GM23338 (cell line): ENCODE measurements at regions not wholly inside any gene's neighbourhood (a gene's known extent, or its start where the extent isn't known, plus 50 kb on each side); places are given as distances from the start of the nearest gene placed in this dataset.

Experiments used
- CREB1 ChIP-seq: fragments of 250-450 bp; sonication (Bioruptor Pico); IDR thresholded peaks from 2 replicates; pipeline ENCODE4 v1.5.0; 2020; ENCODE audit warnings: low read depth, mild to moderate bottlenecking, moderate library complexity
- EZH2 ChIP-seq: fragments of 200-600 bp; sonication (generic); IDR thresholded peaks from one replicate; pipeline ENCODE4 v1.8.0; 2017; ENCODE audit warnings: antibody characterized with exemption, mild to moderate bottlenecking, low read depth; ENCODE audit not compliant: unreplicated experiment
- EZH2phosphoT487 ChIP-seq: fragments of 200-600 bp; sonication (generic); IDR thresholded peaks from one replicate; pipeline ENCODE4 v1.8.1; 2018; ENCODE audit warnings: antibody characterized with exemption; ENCODE audit not compliant: unreplicated experiment
- JUNB ChIP-seq: IDR thresholded peaks from one replicate; pipeline ENCODE4 v1.6.1; 2016; ENCODE audit warnings: antibody characterized with exemption; ENCODE audit not compliant: unreplicated experiment
- NANOG ChIP-seq: IDR thresholded peaks from 2 replicates; pipeline ENCODE4 v1.6.1; 2016; ENCODE audit warnings: antibody characterized with exemption, borderline replicate concordance
- POLR2AphosphoS5 ChIP-seq: IDR thresholded peaks from 2 replicates; pipeline ENCODE4 v1.6.1; 2016; ENCODE audit warnings: antibody characterized with exemption, low read depth
- STAT1 ChIP-seq: IDR thresholded peaks from one replicate; pipeline ENCODE4 v1.6.1; 2016; ENCODE audit warnings: antibody characterized with exemption; ENCODE audit not compliant: unreplicated experiment
- ZNF114 ChIP-seq: fragments of 250-450 bp; sonication (Bioruptor Pico); IDR thresholded peaks from 2 replicates; pipeline ENCODE4 v1.5.0; 2020; ENCODE audit warnings: mild to moderate bottlenecking, moderate library complexity
- ZNF331 ChIP-seq: fragments of 250-450 bp; sonication (Bioruptor Pico); IDR thresholded peaks from 2 replicates; pipeline ENCODE4 v1.5.0; 2020; ENCODE audit warnings: low read depth, mild to moderate bottlenecking, moderate library complexity
- TF ChIP-seq, protein P1 (sequence below), 2 experiments: fragments of 200-600 bp in 1 of 2; sonication (generic) in 1 of 2; conservative IDR thresholded peaks; 2 replicates each; pipeline versions ENCODE4 v1.5.1 to v1.6.1; 2016 to 2017; ENCODE audit warnings: antibody characterized with exemption in 2 of 2, low read depth in 2 of 2, mild to moderate bottlenecking in 2 of 2, moderate library complexity in 1 of 2
- TF ChIP-seq, protein P2 (sequence below): IDR thresholded peaks from one replicate; pipeline ENCODE4 v1.6.1; 2018; ENCODE audit warnings: antibody characterized with exemption; ENCODE audit not compliant: unreplicated experiment
- TF ChIP-seq, protein P3 (sequence below): IDR thresholded peaks from 2 replicates; pipeline ENCODE4 v1.6.1; 2016; ENCODE audit warnings: antibody characterized with exemption
- TF ChIP-seq, protein P4 (sequence below): fragments of 250-450 bp; sonication (Bioruptor Pico); IDR thresholded peaks from 2 replicates; pipeline ENCODE4 v1.5.0; 2020; ENCODE audit warnings: mild to moderate bottlenecking, moderate library complexity

DNA sequence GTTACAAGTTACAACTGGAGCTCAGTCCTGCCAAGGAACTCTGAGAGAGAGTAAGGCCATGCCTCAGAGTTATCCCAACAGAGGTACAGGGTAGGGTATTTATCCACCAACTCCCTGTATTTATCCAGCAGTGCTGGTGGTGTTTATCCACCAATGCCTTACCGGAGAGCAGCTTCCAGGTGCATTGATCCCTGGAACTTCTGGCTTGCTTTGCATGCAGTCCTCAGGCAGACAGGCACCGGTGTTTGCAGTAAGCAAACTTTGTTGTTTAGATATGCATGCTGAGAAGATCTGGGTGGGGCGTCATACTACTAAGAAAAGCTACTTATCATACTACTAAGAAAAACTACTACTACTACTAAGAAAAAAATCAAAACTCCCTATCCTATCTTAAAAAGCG, 92.4 kb downstream of the CYP26A1 start:
- TF ChIP-seq, protein P1, sequence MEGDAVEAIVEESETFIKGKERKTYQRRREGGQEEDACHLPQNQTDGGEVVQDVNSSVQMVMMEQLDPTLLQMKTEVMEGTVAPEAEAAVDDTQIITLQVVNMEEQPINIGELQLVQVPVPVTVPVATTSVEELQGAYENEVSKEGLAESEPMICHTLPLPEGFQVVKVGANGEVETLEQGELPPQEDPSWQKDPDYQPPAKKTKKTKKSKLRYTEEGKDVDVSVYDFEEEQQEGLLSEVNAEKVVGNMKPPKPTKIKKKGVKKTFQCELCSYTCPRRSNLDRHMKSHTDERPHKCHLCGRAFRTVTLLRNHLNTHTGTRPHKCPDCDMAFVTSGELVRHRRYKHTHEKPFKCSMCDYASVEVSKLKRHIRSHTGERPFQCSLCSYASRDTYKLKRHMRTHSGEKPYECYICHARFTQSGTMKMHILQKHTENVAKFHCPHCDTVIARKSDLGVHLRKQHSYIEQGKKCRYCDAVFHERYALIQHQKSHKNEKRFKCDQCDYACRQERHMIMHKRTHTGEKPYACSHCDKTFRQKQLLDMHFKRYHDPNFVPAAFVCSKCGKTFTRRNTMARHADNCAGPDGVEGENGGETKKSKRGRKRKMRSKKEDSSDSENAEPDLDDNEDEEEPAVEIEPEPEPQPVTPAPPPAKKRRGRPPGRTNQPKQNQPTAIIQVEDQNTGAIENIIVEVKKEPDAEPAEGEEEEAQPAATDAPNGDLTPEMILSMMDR (conservative IDR thresholded peaks at IDR 0.05; ENCODE audit: low read depth in 2 of 2), result no peak
- no peak for TF ChIP-seq EZH2phosphoT487
- TF ChIP-seq NANOG, result no peak
- TF ChIP-seq EZH2, result no peak
- TF ChIP-seq, protein P2, sequence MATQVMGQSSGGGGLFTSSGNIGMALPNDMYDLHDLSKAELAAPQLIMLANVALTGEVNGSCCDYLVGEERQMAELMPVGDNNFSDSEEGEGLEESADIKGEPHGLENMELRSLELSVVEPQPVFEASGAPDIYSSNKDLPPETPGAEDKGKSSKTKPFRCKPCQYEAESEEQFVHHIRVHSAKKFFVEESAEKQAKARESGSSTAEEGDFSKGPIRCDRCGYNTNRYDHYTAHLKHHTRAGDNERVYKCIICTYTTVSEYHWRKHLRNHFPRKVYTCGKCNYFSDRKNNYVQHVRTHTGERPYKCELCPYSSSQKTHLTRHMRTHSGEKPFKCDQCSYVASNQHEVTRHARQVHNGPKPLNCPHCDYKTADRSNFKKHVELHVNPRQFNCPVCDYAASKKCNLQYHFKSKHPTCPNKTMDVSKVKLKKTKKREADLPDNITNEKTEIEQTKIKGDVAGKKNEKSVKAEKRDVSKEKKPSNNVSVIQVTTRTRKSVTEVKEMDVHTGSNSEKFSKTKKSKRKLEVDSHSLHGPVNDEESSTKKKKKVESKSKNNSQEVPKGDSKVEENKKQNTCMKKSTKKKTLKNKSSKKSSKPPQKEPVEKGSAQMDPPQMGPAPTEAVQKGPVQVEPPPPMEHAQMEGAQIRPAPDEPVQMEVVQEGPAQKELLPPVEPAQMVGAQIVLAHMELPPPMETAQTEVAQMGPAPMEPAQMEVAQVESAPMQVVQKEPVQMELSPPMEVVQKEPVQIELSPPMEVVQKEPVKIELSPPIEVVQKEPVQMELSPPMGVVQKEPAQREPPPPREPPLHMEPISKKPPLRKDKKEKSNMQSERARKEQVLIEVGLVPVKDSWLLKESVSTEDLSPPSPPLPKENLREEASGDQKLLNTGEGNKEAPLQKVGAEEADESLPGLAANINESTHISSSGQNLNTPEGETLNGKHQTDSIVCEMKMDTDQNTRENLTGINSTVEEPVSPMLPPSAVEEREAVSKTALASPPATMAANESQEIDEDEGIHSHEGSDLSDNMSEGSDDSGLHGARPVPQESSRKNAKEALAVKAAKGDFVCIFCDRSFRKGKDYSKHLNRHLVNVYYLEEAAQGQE, result no peak
- TF ChIP-seq, protein P3, sequence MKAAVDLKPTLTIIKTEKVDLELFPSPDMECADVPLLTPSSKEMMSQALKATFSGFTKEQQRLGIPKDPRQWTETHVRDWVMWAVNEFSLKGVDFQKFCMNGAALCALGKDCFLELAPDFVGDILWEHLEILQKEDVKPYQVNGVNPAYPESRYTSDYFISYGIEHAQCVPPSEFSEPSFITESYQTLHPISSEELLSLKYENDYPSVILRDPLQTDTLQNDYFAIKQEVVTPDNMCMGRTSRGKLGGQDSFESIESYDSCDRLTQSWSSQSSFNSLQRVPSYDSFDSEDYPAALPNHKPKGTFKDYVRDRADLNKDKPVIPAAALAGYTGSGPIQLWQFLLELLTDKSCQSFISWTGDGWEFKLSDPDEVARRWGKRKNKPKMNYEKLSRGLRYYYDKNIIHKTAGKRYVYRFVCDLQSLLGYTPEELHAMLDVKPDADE, result no peak
- TF ChIP-seq POLR2AphosphoS5, result no peak
- TF ChIP-seq ZNF114, result no peak
- no peak for TF ChIP-seq JUNB
- TF ChIP-seq, protein P4, sequence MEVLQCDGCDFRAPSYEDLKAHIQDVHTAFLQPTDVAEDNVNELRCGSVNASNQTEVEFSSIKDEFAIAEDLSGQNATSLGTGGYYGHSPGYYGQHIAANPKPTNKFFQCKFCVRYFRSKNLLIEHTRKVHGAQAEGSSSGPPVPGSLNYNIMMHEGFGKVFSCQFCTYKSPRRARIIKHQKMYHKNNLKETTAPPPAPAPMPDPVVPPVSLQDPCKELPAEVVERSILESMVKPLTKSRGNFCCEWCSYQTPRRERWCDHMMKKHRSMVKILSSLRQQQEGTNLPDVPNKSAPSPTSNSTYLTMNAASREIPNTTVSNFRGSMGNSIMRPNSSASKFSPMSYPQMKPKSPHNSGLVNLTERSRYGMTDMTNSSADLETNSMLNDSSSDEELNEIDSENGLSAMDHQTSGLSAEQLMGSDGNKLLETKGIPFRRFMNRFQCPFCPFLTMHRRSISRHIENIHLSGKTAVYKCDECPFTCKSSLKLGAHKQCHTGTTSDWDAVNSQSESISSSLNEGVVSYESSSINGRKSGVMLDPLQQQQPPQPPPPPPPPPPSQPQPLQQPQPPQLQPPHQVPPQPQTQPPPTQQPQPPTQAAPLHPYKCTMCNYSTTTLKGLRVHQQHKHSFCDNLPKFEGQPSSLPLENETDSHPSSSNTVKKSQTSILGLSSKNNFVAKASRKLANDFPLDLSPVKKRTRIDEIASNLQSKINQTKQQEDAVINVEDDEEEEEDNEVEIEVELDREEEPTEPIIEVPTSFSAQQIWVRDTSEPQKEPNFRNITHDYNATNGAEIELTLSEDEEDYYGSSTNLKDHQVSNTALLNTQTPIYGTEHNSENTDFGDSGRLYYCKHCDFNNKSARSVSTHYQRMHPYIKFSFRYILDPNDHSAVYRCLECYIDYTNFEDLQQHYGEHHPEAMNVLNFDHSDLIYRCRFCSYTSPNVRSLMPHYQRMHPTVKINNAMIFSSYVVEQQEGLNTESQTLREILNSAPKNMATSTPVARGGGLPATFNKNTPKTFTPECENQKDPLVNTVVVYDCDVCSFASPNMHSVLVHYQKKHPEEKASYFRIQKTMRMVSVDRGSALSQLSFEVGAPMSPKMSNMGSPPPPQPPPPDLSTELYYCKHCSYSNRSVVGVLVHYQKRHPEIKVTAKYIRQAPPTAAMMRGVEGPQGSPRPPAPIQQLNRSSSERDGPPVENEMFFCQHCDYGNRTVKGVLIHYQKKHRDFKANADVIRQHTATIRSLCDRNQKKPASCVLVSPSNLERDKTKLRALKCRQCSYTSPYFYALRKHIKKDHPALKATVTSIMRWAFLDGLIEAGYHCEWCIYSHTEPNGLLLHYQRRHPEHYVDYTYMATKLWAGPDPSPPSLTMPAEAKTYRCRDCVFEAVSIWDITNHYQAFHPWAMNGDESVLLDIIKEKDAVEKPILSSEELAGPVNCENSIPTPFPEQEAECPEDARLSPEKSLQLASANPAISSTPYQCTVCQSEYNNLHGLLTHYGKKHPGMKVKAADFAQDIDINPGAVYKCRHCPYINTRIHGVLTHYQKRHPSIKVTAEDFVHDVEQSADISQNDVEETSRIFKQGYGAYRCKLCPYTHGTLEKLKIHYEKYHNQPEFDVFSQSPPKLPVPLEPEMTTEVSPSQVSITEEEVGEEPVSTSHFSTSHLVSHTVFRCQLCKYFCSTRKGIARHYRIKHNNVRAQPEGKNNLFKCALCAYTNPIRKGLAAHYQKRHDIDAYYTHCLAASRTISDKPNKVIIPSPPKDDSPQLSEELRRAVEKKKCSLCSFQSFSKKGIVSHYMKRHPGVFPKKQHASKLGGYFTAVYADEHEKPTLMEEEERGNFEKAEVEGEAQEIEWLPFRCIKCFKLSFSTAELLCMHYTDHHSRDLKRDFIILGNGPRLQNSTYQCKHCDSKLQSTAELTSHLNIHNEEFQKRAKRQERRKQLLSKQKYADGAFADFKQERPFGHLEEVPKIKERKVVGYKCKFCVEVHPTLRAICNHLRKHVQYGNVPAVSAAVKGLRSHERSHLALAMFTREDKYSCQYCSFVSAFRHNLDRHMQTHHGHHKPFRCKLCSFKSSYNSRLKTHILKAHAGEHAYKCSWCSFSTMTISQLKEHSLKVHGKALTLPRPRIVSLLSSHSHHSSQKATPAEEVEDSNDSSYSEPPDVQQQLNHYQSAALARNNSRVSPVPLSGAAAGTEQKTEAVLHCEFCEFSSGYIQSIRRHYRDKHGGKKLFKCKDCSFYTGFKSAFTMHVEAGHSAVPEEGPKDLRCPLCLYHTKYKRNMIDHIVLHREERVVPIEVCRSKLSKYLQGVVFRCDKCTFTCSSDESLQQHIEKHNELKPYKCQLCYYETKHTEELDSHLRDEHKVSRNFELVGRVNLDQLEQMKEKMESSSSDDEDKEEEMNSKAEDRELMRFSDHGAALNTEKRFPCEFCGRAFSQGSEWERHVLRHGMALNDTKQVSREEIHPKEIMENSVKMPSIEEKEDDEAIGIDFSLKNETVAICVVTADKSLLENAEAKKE (CRISPR knock-in tag), result no peak
- TF ChIP-seq CREB1 (CRISPR knock-in tag), result no peak
- TF ChIP-seq STAT1, result no peak
- no peak for TF ChIP-seq ZNF331 (CRISPR knock-in tag)
